GM12878 (cell line): ENCODE measurements at regions not wholly inside any gene's neighbourhood (a gene's known extent, or its start where the extent isn't known, plus 50 kb on each side); places are given as distances from the start of the nearest gene placed in this dataset. TPM values are rescaled to one million over a fixed set of nuclear protein-coding genes. Genes with fewer than 3 reads are reported as not detected.

ENCODE experiments used
- small RNA-seq: library from RNA; depleted of rRNA; stranded (forward); fragments of <200 nt; gene quantifications from one replicate; pipeline ENCODE3, GENCODE V24; 2014

Small RNA genes in the stretch of these regions (small RNA-seq; reads per million reads assigned to genes)
- gene RPL37P3, result not detected
